Thyroid gland (tissue), 4 donors: ENCODE measurements at regions not wholly inside any gene's neighbourhood (a gene's known extent, or its start where the extent isn't known, plus 50 kb on each side); places are given as distances from the start of the nearest gene placed in this dataset.
A peak's percentile ranks its signal among the peaks of the same experiment; 100 is the strongest.

Experiments used
- DNase-seq, 2 donors: peaks; one replicate each; pipeline ENCODE4 v3.0.0-alpha.2; 2019
- H3K27ac ChIP-seq, 3 donors: fragments of 200-600 bp; sonication (generic); 1 replicate in 2 of 3; 2 replicates in 1 of 3; pipeline ENCODE4 v1.5.1; 2016 to 2019; ENCODE audit warnings: mild to moderate bottlenecking in 1 of 3, moderate library complexity in 1 of 3
- H3K27me3 ChIP-seq: fragments of 200-600 bp; sonication (generic); one replicate; pipeline ENCODE4 v1.5.1; 2019
- H3K36me3 ChIP-seq, 2 donors: fragments of 200-600 bp; sonication (generic); one replicate each; pipeline ENCODE4 v1.5.1; 2016 to 2019
- H3K4me1 ChIP-seq, 2 donors: fragments of 200-600 bp; sonication (generic); one replicate each; pipeline ENCODE4 v1.5.1; 2017 to 2019
- H3K4me3 ChIP-seq, 3 donors: fragments of 200-600 bp; sonication (generic); replicated peaks in 1 of 3; 1 replicate in 2 of 3; 2 replicates in 1 of 3; pipeline ENCODE4 v1.5.1; 2016; ENCODE audit warnings: mild to moderate bottlenecking in 1 of 3
- H3K9me3 ChIP-seq: fragments of 200-600 bp; sonication (generic); one replicate; pipeline ENCODE4 v1.5.1; 2017
- POLR2A ChIP-seq, 2 donors: fragments of 450-650 bp; IDR thresholded peaks; one replicate each; pipeline ENCODE4 v1.6.1; 2017; ENCODE audit warnings: antibody characterized with exemption in 2 of 2, mild to moderate bottlenecking in 2 of 2, moderate library complexity in 1 of 2
- WGBS, 2 donors: methylation state at CpG; one replicate each; pipeline ENCODE4 v1.1.5; 2017; 5-methylcytosine and 5-hydroxymethylcytosine counted together
- intact Hi-C: fragments of 100-400 bp; cut with DNase I; formaldehyde crosslinking; loops from one replicate; pipeline ENCODE4 v1.15.1; 2023
- TF ChIP-seq, protein P1 (sequence below), 6 experiments: fragments of 200-600 bp in 3 of 6; fragments of 450-650 bp in 3 of 6; sonication (generic) in 3 of 6; IDR thresholded peaks; one replicate each; pipeline ENCODE4 v1.5.1; 2016 to 2019; ENCODE audit warnings: antibody characterized with exemption in 6 of 6, mild to moderate bottlenecking in 2 of 6, inconsistent platforms in 1 of 6, moderate library complexity in 1 of 6

GRCh38 chr16:48904333-48904732 is 294.4 kb upstream of the N4BP1 start:
- intact Hi-C loops = no loop called here
- Histone ChIP-seq H3K36me3 (no peaks in the 10 kb centered on the region), H3K27me3 (no peaks in the 10 kb centered on the region), H3K9me3 (no peaks in the 10 kb centered on the region), H3K4me1 (peaks cover 0 to 8% of the 10 kb centered on the region in 2 donors), H3K4me3 (no peak overlapping the region), H3K27ac (no peak overlapping the region)
- no peak for DNase-seq
- 87 to 88% methylated on average over 5 of the region's 5 CpGs for WGBS, 2 donors
- TF ChIP-seq, protein P1, sequence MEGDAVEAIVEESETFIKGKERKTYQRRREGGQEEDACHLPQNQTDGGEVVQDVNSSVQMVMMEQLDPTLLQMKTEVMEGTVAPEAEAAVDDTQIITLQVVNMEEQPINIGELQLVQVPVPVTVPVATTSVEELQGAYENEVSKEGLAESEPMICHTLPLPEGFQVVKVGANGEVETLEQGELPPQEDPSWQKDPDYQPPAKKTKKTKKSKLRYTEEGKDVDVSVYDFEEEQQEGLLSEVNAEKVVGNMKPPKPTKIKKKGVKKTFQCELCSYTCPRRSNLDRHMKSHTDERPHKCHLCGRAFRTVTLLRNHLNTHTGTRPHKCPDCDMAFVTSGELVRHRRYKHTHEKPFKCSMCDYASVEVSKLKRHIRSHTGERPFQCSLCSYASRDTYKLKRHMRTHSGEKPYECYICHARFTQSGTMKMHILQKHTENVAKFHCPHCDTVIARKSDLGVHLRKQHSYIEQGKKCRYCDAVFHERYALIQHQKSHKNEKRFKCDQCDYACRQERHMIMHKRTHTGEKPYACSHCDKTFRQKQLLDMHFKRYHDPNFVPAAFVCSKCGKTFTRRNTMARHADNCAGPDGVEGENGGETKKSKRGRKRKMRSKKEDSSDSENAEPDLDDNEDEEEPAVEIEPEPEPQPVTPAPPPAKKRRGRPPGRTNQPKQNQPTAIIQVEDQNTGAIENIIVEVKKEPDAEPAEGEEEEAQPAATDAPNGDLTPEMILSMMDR (IDR thresholded peaks at IDR 0.05) = no peak

GRCh38 chr16:48903039-48903438 is 293.1 kb upstream of the N4BP1 start:
- Histone ChIP-seq H3K27me3 (no peaks in the 10 kb centered on the region), H3K36me3 (no peaks in the 10 kb centered on the region), H3K27ac (no peak overlapping the region), H3K4me1 (peaks cover 0 to 8% of the 10 kb centered on the region in 2 donors), H3K9me3 (no peaks in the 10 kb centered on the region), H3K4me3 (no peak overlapping the region)
- DNase-seq = no peak
- intact Hi-C loops = no loop called here
- 42 to 49% methylated on average over 6 to 7 of the region's 7 CpGs for WGBS, 2 donors
- TF ChIP-seq, protein P1 (IDR thresholded peaks at IDR 0.05) = no peak
- TF ChIP-seq POLR2A (IDR thresholded peaks at IDR 0.05) = no peak

- TF ChIP-seq, protein P1 (IDR thresholded peaks at IDR 0.05) = peak in 3 of 6 experiments; percentile 9 to 30 (median 29)
- TF ChIP-seq POLR2A (IDR thresholded peaks at IDR 0.05) = no peak
- 23 to 43% methylated on average over 9 of the region's 9 CpGs for WGBS, 2 donors
- H3K27ac ChIP-seq = no peak overlapping the region
- H3K4me1 ChIP-seq = peaks cover 0 to 8% of the 10 kb centered on the region in 2 donors
- no peak for DNase-seq
- no peak overlapping the region for H3K4me3 ChIP-seq
- intact Hi-C loops = no loop called here
- no peaks in the 10 kb centered on the region for H3K9me3 ChIP-seq
- no peaks in the 10 kb centered on the region for H3K27me3 ChIP-seq
- H3K36me3 ChIP-seq = no peaks in the 10 kb centered on the region
Measured at GRCh38 chr16:48901712-48902374, 291.9 kb upstream of the N4BP1 start.

DNA sequence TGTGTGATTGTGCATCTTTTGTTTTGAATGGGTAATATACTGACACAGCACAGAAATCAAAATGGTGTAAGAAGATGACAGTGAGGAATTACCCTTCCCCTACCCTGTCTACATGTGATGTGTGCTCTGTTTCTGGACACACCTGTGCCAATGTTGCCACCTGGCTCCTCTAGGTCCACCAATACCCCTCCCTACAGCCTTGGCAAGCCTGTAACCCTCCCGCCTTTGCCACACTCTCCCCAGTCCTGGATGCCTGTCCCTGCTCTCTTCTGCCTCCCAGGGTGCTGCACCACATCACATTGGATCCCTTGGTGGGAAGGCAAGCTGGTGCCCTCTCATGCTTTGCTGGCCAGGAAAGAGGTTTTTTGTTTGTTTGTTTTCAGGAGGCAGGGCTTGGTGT is 289.5 kb upstream of the N4BP1 start:
- no peaks in the 10 kb centered on the region for H3K9me3 ChIP-seq
- no peak overlapping the region for H3K27ac ChIP-seq
- peaks cover 0 to 8% of the 10 kb centered on the region in 2 donors for H3K4me1 ChIP-seq
- intact Hi-C loops = no loop called here
- no peak overlapping the region for H3K4me3 ChIP-seq
- 90 to 100% methylated on average over 1 of the region's 1 CpG for WGBS, 2 donors
- H3K27me3 ChIP-seq = no peaks in the 10 kb centered on the region
- TF ChIP-seq, protein P1 (IDR thresholded peaks at IDR 0.05) = no peak
- TF ChIP-seq POLR2A (IDR thresholded peaks at IDR 0.05) = no peak
- H3K36me3 ChIP-seq = no peaks in the 10 kb centered on the region
- DNase-seq = no peak

DNA sequence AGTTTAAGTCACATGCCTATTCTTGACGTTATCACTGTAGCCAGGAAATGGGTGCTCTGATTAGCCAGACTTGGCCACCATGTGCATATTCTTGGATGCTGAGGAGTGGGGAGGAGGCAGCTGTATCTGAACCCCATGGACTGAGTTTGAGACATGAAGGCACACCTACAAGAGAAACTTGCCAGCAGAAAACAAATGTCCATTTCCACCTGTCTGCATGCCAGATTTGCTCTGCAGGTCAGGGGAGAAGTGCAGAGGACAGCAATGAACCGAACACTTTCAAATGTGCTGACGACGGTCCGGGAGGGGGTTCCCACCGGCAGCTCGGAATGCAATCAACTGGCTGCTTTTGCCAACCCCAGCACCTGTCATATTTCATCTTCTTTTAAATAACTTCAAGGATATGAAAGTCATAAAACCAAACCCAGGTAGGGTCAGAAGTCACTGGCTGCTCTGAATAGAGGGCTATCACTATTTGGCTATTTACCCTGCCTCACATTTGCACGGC is 287.8 kb upstream of the N4BP1 start:
- peaks cover 0 to 8% of the 10 kb centered on the region in 2 donors for H3K4me1 ChIP-seq
- H3K36me3 ChIP-seq = no peaks in the 10 kb centered on the region
- no peaks in the 10 kb centered on the region for H3K27me3 ChIP-seq
- no peaks in the 10 kb centered on the region for H3K9me3 ChIP-seq
- TF ChIP-seq POLR2A (IDR thresholded peaks at IDR 0.05) = no peak
- TF ChIP-seq, protein P1 (IDR thresholded peaks at IDR 0.05) = no peak
- H3K4me3 ChIP-seq = no peak overlapping the region
- no peak for DNase-seq
- no peak overlapping the region for H3K27ac ChIP-seq
- intact Hi-C loops = no loop called here
- WGBS, 2 donors = 76 to 83% methylated on average over 8 of the region's 8 CpGs
